ENCODE measurements at regions not wholly inside any gene's neighbourhood (a gene's known extent, or its start where the extent isn't known, plus 50 kb on each side); places are given as distances from the start of the nearest gene placed in this dataset.

GRCh38 chr6:167649476-167649875 is 177.2 kb upstream of the AFDN start:
- no peak for TF ChIP-seq POLR2AphosphoS5 (IDR thresholded peaks at IDR 0.05; ENCODE audit: borderline replicate concordance, low read depth, low read length)
- TF ChIP-seq EZH2 (IDR thresholded peaks at IDR 0.05): no peak
